OCI-LY3 (cell line): ENCODE measurements at regions not wholly inside any gene's neighbourhood (a gene's known extent, or its start where the extent isn't known, plus 50 kb on each side); places are given as distances from the start of the nearest gene placed in this dataset.

Source experiments
- H2AFZ ChIP-seq: fragments of 200-600, 300-600 bp; shearing (Covaris generic); 2 replicates; pipeline ENCODE4 v1.6.0; 2014; ENCODE audit warnings: antibody characterized with exemption, low read depth, low read length
- H3K27ac ChIP-seq: fragments of 200-600, 300-600 bp; sonication (generic); 2 replicates; pipeline ENCODE4 v1.5.1; 2014; ENCODE audit warnings: mild to moderate bottlenecking, low read length, moderate library complexity, mixed read lengths
- H3K27me3 ChIP-seq: fragments of 200-600, 300-600 bp; sonication (generic); 2 replicates; pipeline ENCODE4 v1.6.1; 2014; ENCODE audit warnings: low read depth, low read length, mixed read lengths
- H3K36me3 ChIP-seq: fragments of 200-600, 300-600 bp; sonication (generic); replicated peaks from 2 replicates; pipeline ENCODE3; 2014; ENCODE audit warnings: low read depth, low read length, mixed read lengths
- H3K4me1 ChIP-seq: fragments of 300-600, 200-600 bp; sonication (generic); 2 replicates; pipeline ENCODE4 v1.6.1; 2014; ENCODE audit warnings: low read length, mixed read lengths
- H3K4me2 ChIP-seq: fragments of 200-600, 300-600 bp; sonication (generic); 2 replicates; pipeline ENCODE4 v1.6.1; 2014; ENCODE audit warnings: low read length, mixed read lengths
- H3K4me3 ChIP-seq: fragments of 300-600, 200-600 bp; sonication (generic); 2 replicates; pipeline ENCODE4 v1.5.1; 2014; ENCODE audit warnings: antibody characterized with exemption, mild to moderate bottlenecking, low read length, moderate library complexity
- H3K79me2 ChIP-seq: fragments of 300-600, 200-600 bp; shearing (Covaris generic); 2 replicates; pipeline ENCODE4 v1.6.1; 2014; ENCODE audit warnings: mild to moderate bottlenecking, low read length, mixed read lengths
- H3K9ac ChIP-seq: fragments of 300-600, 200-600 bp; shearing (Covaris generic); 2 replicates; pipeline ENCODE4 v1.6.0; 2014; ENCODE audit warnings: mild to moderate bottlenecking, low read length, moderate library complexity
- H3K9me3 ChIP-seq: fragments of 200-600, 300-600 bp; shearing (Covaris generic); 2 replicates; pipeline ENCODE4 v1.6.1; 2014; ENCODE audit warnings: low read length, mixed read lengths; ENCODE audit not compliant: insufficient read depth
- H4K20me1 ChIP-seq: fragments of 200-600, 300-600 bp; sonication (generic); 2 replicates; pipeline ENCODE4 v1.6.1; 2016; ENCODE audit warnings: low read length, mixed read lengths; ENCODE audit not compliant: insufficient read depth
- EZH2phosphoT487 ChIP-seq: fragments of 200-600 bp; shearing (Covaris generic); IDR thresholded peaks from 2 replicates; pipeline ENCODE4 v1.6.1; 2018; ENCODE audit warnings: antibody characterized with exemption, mixed run types, low read depth
- TF ChIP-seq, protein P1 (sequence below): fragments of 200-600, 300-600 bp; sonication (generic); IDR thresholded peaks from 2 replicates; pipeline ENCODE4 v1.5.1; 2014; ENCODE audit warnings: antibody characterized with exemption, low read length, low read depth

DNA sequence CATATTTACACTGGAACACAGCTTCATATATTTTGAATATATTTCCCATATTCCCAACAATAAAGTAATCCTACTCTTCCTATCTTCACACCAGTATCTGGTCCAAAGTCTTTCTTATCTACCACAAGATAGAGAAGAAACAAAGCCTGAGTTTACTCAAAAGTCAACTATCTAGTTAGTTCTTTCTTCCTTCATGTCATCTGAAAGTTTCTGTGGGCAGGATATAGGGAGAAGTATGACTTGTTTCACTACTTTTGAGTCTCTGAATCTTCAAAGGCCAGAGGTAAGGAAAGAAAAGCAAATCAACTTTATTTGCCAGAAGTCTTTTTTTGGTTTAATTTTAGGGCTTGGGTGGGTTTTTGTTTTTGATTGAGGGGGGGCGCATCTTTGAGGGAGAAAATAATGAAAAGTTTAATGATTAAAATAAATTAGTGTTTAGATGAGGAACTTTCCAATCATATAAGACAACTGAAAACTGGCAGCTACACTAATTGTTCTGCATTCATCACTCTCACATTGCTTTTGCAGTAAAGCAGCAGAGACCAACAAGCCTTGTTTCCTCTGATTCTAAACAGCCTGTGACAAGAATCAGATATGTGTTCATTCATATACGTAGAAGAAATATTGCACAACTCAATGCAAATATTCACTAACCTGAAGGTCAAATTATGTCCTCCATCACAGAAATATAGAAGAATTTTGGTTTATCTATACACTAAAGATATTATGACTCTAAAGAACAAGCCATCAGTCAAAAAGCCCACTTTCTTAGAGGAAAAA lies 421.4 kb downstream of the SHQ1 start:
- peaks cover 54% of the 10 kb centered on the region for H3K27me3 ChIP-seq
- H4K20me1 ChIP-seq, result peaks cover 86% of the 10 kb centered on the region
- peaks cover 9% of the 10 kb centered on the region; the same call in 1 of the 2 replicates for H3K9me3 ChIP-seq
- H3K79me2 ChIP-seq, result peaks cover 70% of the 10 kb centered on the region
- H3K27ac ChIP-seq, result peak overlapping the region; percentile 5; the same call in 1 of the 2 replicates
- H3K4me2 ChIP-seq, result peak overlapping the region; percentile 72
- no peak overlapping the region for H3K9ac ChIP-seq
- H3K4me1 ChIP-seq, result peaks cover 45% of the 10 kb centered on the region
- peaks cover 16% of the 10 kb centered on the region for H3K36me3 ChIP-seq
- peak overlapping the region; percentile 54 for H3K4me3 ChIP-seq
- TF ChIP-seq EZH2phosphoT487, result peak; percentile 89
- TF ChIP-seq, protein P1, sequence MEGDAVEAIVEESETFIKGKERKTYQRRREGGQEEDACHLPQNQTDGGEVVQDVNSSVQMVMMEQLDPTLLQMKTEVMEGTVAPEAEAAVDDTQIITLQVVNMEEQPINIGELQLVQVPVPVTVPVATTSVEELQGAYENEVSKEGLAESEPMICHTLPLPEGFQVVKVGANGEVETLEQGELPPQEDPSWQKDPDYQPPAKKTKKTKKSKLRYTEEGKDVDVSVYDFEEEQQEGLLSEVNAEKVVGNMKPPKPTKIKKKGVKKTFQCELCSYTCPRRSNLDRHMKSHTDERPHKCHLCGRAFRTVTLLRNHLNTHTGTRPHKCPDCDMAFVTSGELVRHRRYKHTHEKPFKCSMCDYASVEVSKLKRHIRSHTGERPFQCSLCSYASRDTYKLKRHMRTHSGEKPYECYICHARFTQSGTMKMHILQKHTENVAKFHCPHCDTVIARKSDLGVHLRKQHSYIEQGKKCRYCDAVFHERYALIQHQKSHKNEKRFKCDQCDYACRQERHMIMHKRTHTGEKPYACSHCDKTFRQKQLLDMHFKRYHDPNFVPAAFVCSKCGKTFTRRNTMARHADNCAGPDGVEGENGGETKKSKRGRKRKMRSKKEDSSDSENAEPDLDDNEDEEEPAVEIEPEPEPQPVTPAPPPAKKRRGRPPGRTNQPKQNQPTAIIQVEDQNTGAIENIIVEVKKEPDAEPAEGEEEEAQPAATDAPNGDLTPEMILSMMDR, result no peak
- no peak overlapping the region for H2AFZ ChIP-seq

- Histone ChIP-seq H3K4me2 (no peak overlapping the region), H3K4me3 (no peak overlapping the region), H3K9me3 (peaks cover 18% of the 10 kb centered on the region; the same call in 1 of the 2 replicates), H3K27ac (no peak overlapping the region), H3K79me2 (peaks cover 81% of the 10 kb centered on the region), H3K36me3 (peaks cover 28% of the 10 kb centered on the region), H3K4me1 (peaks cover 36% of the 10 kb centered on the region), H2AFZ (no peak overlapping the region), H4K20me1 (peaks cover 88% of the 10 kb centered on the region), H3K9ac (no peak overlapping the region), H3K27me3 (peaks cover 39% of the 10 kb centered on the region)
- TF ChIP-seq EZH2phosphoT487, result no peak
- TF ChIP-seq, protein P1, result no peak
Observed at GRCh38 chr3:72423643-72424042, 424.6 kb downstream of the SHQ1 start.

GRCh38 chr3:72421786-72422185 lies 426.5 kb downstream of the SHQ1 start:
- Histone ChIP-seq H3K9me3 (peaks cover 18% of the 10 kb centered on the region; the same call in 1 of the 2 replicates), H3K9ac (no peak overlapping the region), H3K4me1 (peaks cover 28% of the 10 kb centered on the region), H3K36me3 (peaks cover 28% of the 10 kb centered on the region), H3K4me2 (no peak overlapping the region), H3K27ac (no peak overlapping the region), H4K20me1 (peaks cover 88% of the 10 kb centered on the region), H3K4me3 (no peak overlapping the region), H3K27me3 (peaks cover 34% of the 10 kb centered on the region), H3K79me2 (peaks cover 89% of the 10 kb centered on the region), H2AFZ (no peak overlapping the region)
- TF ChIP-seq, protein P1, result no peak
- no peak for TF ChIP-seq EZH2phosphoT487

DNA sequence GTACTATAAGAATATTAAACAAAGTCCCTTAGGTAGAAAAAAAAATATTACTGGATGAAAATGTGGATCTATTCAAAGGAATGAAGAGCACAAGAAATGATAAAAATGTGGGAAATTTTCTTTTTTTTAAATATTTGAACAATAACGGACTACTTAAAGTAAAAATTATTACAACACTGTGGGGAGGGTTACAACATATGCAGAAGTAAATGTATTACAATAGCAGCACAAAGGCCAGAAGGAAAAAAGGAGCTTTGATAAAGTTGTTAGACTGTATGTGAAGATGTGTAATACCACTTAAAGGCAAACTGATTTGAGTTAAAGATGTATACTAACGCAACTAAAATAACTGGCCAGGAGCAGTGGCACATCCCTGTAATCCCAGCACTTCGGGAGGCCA lies 427.1 kb downstream of the SHQ1 start:
- H2AFZ ChIP-seq, result no peak overlapping the region
- H4K20me1 ChIP-seq, result peaks cover 88% of the 10 kb centered on the region
- peaks cover 22% of the 10 kb centered on the region for H3K4me1 ChIP-seq
- peaks cover 28% of the 10 kb centered on the region for H3K36me3 ChIP-seq
- H3K27ac ChIP-seq, result no peak overlapping the region
- no peak overlapping the region for H3K4me3 ChIP-seq
- peaks cover 92% of the 10 kb centered on the region for H3K79me2 ChIP-seq
- H3K27me3 ChIP-seq, result peaks cover 34% of the 10 kb centered on the region
- no peak overlapping the region for H3K4me2 ChIP-seq
- TF ChIP-seq EZH2phosphoT487, result no peak
- TF ChIP-seq, protein P1, result no peak
- no peak overlapping the region for H3K9ac ChIP-seq
- peaks cover 18% of the 10 kb centered on the region; the same call in 1 of the 2 replicates for H3K9me3 ChIP-seq
